GM12891 (cell line): ENCODE measurements at regions not wholly inside any gene's neighbourhood (a gene's known extent, or its start where the extent isn't known, plus 50 kb on each side); places are given as distances from the start of the nearest gene placed in this dataset.

Experiments
- DNase-seq: peaks from one replicate; pipeline ENCODE4 v3.0.0; 2011; ENCODE audit warnings: low spot score; ENCODE audit not compliant: insufficient read length
- FAIRE-seq: peaks from 2 replicates; lab custom pipeline; 2011; peaks lifted over from hg19 to GRCh38; lab: Jason Lieb, UNC
- PAX5 ChIP-seq: IDR thresholded peaks from 2 replicates; pipeline ENCODE4 v1.6.1; 2011; ENCODE audit warnings: low read length, moderate library complexity, mild to moderate bottlenecking; ENCODE audit not compliant: insufficient read depth, severe bottlenecking
- POLR2A ChIP-seq: IDR thresholded peaks from 2 replicates; pipeline ENCODE4 v1.6.1; 2011; ENCODE audit warnings: low read depth, low read length, control low read depth
- POLR2AphosphoS5 ChIP-seq: IDR thresholded peaks from 2 replicates; pipeline ENCODE4 v1.6.1; 2011; ENCODE audit warnings: low read depth, low read length, control low read depth
- POU2F2 ChIP-seq: IDR thresholded peaks from 2 replicates; pipeline ENCODE4 v1.6.1; 2011; ENCODE audit warnings: low read depth, mild to moderate bottlenecking, control low read depth, low read length, moderate library complexity
- SPI1 ChIP-seq: IDR thresholded peaks from 2 replicates; pipeline ENCODE4 v1.6.1; 2011; ENCODE audit warnings: low read depth, low read length, control low read depth
- TAF1 ChIP-seq: IDR thresholded peaks from 2 replicates; pipeline ENCODE4 v1.6.1; 2011; ENCODE audit warnings: low read depth, low read length, control low read depth

- no peak for FAIRE-seq
- no peak for TF ChIP-seq PAX5
- TF ChIP-seq POU2F2 = no peak
- no peak for TF ChIP-seq POLR2AphosphoS5
- TF ChIP-seq SPI1 = no peak
- no peak for TF ChIP-seq TAF1
- TF ChIP-seq POLR2A = no peak
- no peak for DNase-seq
These were observed 310.0 kb upstream of the IRX1 start for GRCh38 chr5:3285621-3286020.

DNA sequence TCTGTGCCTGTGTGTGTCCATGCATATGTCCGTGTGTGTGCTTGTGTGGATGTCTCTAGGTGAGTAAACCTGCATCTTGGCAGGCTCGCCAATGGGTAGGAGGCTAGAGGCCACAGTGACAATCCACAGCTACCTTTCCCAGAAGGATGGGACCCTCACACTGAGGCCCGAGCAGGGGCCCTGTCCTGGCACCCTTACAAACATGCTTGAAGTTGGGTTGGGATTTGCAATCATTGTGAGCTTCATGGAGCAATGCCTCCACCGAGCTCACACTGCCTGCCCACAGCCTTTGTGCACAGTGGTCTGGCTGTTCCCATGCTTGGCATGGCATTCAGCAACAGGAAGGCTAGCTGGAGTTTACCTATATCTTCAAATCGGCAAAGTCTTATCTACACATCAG is 311.1 kb upstream of the IRX1 start:
- no peak for TF ChIP-seq SPI1
- no peak for TF ChIP-seq POLR2AphosphoS5
- no peak for TF ChIP-seq TAF1
- TF ChIP-seq POU2F2 = no peak
- TF ChIP-seq POLR2A = no peak
- no peak for TF ChIP-seq PAX5
- no peak for FAIRE-seq
- DNase-seq = no peak

- TF ChIP-seq TAF1 = no peak
- no peak for TF ChIP-seq SPI1
- TF ChIP-seq POU2F2 = no peak
- FAIRE-seq = no peak
- DNase-seq = no peak
These were observed 312.8 kb upstream of the IRX1 start for GRCh38 chr5:3282841-3283240.

DNA sequence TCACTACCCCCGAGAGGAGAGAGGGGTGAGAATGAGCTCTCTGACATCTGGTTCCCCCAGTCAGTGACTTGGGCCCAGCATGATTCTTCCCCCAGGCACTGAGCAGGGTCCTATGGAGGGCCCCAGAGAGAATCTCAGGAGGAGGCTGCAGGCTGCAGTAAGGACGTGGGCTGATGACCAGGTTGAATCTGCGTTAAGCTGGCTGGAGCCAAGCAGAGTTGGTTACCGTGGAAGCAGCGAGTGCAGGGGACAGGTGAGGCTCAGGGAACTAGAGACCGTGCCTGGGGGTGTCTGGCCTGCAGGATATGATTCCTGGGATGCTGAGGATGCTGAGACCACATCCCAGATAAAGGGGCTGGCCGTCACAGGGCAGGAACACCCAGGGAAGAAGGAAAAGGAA is 314.3 kb upstream of the IRX1 start:
- TF ChIP-seq POLR2A (no peak), PAX5 (no peak), TAF1 (no peak), POU2F2 (no peak), POLR2AphosphoS5 (no peak)
- DNase-seq (no peak), FAIRE-seq (no peak)

DNA sequence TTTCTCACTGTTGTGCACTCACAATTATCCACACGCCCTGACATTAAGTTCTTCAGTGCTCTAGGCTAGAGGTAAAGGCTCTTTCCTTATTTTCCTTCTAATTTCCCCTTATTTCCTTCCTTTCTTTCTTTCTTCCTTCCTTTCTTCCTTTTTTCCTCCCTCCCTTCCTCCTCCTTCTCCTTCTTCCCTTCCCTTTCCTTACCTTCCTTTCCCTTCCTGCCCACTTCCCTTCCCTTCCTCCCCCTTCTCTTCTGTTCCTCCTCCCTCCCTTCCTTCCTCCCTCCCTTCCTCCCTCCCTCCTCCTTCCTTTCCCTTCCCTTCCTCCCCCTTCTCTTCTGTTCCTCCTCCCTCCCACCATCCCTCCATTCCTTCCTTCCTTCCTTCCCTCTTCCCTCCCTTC is 317.0 kb upstream of the IRX1 start:
- DNase-seq = no peak
- FAIRE-seq = no peak
- TF ChIP-seq TAF1 (no peak), POLR2A (no peak), PAX5 (no peak), POU2F2 (no peak), POLR2AphosphoS5 (no peak)

DNA sequence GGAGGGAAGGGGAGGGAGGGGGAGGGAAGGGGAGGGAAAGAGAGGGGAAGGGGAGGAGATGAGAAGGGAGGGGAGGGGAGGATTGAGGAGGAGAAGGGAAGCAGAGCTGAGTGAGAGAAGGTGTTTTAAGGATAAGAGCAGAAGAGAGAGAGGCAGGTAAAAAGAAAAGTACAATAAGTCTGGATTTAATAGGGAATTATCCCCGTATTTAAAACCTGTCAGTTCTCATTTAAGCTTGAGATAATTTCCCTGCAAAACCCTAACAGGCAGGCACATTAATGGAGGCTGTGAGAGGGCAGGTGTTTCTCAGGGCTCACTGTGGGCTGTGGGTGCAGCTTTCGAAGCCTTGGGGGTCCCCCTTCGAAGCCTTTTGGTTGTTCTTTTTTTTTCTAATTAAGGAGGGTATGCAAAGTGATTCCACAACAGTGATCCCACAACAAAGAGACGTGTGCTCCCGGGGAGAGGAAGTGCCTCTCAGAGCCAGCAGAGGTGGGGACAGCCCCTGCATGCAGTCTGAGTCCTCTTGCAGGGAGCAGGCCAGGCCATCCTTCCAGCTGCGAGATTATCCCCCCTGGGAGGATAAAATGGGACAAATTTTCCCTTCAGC is 317.9 kb upstream of the IRX1 start:
- TF ChIP-seq PAX5 = no peak
- peak; percentile 64 for TF ChIP-seq SPI1
- peak; percentile 61 for TF ChIP-seq POU2F2
- no peak for TF ChIP-seq TAF1
- no peak for DNase-seq
- no peak for FAIRE-seq

- DNase-seq (no peak), FAIRE-seq (no peak)
- TF ChIP-seq POLR2AphosphoS5 = no peak
- TF ChIP-seq TAF1 = no peak
- TF ChIP-seq SPI1 = no peak
- TF ChIP-seq POU2F2 = no peak
- TF ChIP-seq PAX5 = no peak
- no peak for TF ChIP-seq POLR2A
These were observed 318.7 kb upstream of the IRX1 start for GRCh38 chr5:3276896-3277295.

DNA sequence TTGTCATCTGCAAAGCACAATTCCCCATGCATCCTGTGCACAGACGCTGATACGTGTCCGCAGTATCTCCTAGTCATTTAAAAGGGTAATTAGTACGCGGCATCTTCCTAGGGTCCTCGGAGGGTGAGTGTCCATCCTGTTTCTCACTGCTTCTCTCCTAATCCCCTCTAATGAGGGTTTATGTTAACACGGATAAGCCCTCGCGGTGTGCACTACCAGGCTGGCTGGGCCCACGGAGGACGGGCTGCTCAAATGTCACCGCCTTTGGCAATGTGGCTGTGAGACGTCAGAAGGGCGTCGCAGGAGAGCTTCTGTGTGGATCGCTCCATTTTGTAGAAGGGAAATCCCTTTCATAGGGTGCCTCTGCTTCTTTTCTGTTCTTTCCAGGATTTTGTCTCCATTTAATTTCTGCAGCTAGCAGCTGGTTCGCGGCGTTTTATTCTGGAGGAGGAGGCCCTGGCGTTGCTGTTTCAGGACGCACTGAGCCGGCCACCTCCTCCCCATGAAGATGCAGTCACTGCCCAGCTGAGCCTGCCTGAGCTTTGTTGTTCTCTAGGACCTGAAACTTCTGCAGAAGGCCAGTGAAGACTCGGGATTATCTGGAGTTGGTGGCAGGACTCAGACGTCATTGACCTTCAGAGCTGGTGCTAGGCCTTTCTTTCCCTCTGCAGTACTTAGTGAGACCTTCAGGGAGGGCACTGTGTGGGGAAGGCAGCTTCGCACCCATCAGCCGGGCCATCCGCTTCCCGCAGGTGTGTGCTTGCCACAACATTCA is 326.1 kb upstream of the IRX1 start:
- DNase-seq (no peak), FAIRE-seq (no peak)
- TF ChIP-seq POLR2AphosphoS5 (no peak), POLR2A (no peak), PAX5 (no peak), POU2F2 (no peak), SPI1 (no peak), TAF1 (no peak)

GRCh38 chr5:3268760-3269330 is 326.8 kb upstream of the IRX1 start:
- TF ChIP-seq POLR2AphosphoS5 (no peak), PAX5 (no peak), TAF1 (no peak), SPI1 (no peak), POU2F2 (no peak), POLR2A (no peak)
- DNase-seq = no peak
- no peak for FAIRE-seq

- no peak for TF ChIP-seq POLR2AphosphoS5
- no peak for TF ChIP-seq PAX5
- TF ChIP-seq TAF1 = no peak
- no peak for TF ChIP-seq SPI1
- TF ChIP-seq POLR2A = no peak
- no peak for TF ChIP-seq POU2F2
- no peak for FAIRE-seq
These were observed 328.8 kb upstream of the IRX1 start for GRCh38 chr5:3266861-3267260.

More at GRCh38 chr5:3266861-3267260, 328.8 kb upstream of the IRX1 start:
- DNase-seq = no peak
